HG02938 (cell line): ENCODE measurements at regions not wholly inside any gene's neighbourhood (a gene's known extent, or its start where the extent isn't known, plus 50 kb on each side); places are given as distances from the start of the nearest gene placed in this dataset.
"Not testable (repeated sequence)": the region's sequence is repeated elsewhere in the genome, so short reads cannot be mapped to it uniquely, and the experiment has no call there.

Experiments
- ATAC-seq: cut with Tn5 transposase; IDR thresholded peaks from one replicate; pipeline ENCODE4 v1.9.1; 2021; ENCODE audit warnings: mild to moderate bottlenecking, moderate library complexity; ENCODE audit not compliant: unreplicated experiment

- ATAC-seq = no peak
Observed at GRCh38 chr10:94123258-94123995, 129.7 kb downstream of the PLCE1 start.

DNA sequence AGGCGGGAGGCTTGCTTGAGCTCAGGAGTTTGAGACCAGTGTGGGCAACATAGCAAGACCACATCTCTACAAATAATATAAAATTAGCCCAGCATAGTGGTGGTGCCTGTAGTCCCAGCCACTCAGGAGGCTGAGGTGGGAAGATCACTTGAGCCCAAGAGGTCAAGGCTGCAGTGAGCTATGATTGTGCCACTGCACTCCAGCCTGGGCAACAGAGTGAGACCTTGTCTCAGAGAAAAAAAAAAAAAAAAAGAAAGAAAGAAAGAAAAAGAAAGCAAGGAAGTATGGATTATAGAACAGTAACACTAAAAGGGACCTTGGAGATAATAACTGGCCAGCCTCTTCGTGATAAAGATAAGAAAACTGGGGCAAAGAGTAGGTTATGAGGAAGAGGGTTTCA is 130.4 kb downstream of the PLCE1 start:
- not testable (repeated sequence) for ATAC-seq

DNA sequence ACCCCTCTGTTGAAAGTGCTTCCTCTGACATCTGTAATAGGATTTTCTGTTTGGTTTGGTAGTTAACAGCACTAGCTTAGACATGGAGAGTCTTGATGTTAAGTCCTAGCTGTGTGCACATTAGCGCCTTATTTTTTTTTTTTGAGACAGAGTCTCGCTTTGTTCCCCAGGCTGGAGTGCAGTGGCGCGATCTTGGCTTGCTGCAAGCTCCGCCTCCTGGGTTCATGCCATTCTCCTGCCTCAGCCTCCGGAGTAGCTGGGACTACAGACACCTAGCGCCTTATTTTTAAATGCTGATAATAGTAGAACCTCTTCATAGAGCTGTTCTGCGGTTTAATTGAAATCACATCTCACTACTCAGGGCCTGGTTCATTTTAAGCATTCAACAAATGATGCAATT is 131.5 kb downstream of the PLCE1 start:
- not testable (repeated sequence) for ATAC-seq

DNA sequence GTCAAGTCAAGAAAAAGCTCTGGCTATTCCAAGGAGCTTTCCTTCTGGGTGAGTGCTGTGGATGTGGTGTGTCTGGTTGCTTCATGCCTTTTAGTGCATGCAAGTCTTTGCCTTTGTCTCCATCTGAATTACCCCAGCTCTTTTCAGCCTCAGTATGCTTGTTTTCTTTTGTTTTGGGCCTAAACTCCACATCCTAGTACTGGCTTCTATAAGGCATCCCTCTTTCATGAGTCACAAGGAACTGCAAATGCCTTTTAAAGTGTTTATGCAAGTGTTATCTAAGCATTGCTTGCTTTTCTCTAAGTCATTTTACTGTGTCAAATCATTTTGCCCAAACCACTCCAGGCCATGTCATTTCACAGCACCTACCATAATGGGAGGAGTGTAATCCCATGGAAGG is 132.1 kb downstream of the PLCE1 start:
- no peak for ATAC-seq

GRCh38 chr10:94129393-94130130 is 135.8 kb downstream of the PLCE1 start:
- ATAC-seq = no peak

DNA sequence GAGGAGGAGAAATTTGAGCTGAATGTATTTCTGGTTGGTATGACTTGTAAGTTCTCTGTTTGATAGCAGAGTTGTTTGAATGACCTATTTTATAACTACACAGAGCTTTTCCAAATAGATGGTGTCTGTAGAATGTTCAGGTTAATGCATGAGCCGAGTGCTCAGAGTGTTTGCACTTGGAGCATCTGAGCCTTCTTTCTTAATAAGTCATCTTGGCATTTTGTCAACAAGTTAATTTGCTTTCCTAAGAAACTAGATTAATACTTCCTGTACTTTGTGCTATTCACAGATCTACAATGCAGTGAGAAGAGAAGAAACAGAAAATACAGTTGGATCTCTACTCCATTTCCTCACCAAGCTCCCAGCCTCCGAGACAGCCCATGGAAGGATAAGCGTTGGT is 138.2 kb downstream of the PLCE1 start:
- no peak for ATAC-seq

DNA sequence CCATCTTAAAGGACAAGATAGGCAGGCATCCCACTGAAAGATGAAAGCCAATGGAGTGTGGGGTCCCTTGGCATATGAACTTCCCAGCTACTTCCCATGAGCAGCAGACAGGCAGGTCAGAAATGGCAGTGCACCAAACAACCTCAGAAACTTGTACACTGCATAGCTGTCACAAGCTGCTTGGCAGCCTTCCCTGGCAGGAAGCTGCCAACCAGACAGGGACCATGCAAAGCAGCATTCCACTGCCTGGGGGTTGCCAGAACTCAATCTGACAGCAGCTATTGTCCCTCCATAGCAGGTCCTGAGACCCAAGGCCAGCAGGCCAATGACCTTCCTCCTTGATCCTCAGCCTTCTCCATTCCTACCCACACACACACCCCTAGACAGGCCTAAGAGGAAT is 139.5 kb downstream of the PLCE1 start:
- no peak for ATAC-seq

- ATAC-seq = no peak
Observed at GRCh38 chr10:94137747-94138146, 144.0 kb downstream of the PLCE1 start.

- ATAC-seq = no peak
Observed at GRCh38 chr10:94138391-94138790, 144.7 kb downstream of the PLCE1 start.

GRCh38 chr10:94143261-94143660 is 149.5 kb downstream of the PLCE1 start:
- ATAC-seq = no peak

DNA sequence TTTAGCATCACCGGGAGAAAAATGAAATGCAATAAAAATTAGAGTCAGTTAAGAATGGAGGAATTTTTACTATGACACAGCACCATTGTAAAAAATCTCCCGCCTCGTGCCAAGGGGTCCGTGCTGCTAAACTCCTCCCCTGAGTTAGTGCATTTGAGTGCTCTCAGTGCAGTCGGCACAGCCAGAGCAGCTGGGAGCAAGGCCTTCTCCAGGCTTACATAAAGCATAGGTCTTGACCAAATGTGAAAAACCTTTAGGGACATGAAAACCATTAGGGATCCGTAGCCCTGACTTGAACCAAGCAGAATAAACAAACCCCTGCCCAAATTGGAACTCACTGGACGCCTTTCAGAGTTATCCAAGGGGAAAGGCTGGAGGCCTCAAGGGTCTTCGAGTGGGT is 152.6 kb downstream of the PLCE1 start:
- no peak for ATAC-seq

DNA sequence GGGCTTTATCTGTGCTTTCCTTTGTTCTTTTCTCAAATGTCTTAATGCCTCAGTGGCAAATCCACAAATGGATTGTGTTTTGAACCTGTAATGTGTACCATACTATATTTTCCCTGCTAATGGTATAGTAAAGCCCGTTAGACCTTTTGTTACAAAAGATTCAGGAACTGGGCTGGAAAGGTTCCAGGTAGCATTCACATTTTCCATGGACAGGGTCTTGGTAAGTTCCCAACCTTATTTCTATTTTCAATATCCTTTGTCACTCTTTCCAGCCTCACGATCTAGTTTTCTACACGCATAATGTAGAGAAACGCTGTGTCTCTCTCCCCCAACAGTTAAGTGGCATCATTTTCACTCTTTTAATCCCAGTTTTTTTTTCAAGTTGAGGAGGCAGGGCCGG is 153.0 kb downstream of the PLCE1 start:
- no peak for ATAC-seq

DNA sequence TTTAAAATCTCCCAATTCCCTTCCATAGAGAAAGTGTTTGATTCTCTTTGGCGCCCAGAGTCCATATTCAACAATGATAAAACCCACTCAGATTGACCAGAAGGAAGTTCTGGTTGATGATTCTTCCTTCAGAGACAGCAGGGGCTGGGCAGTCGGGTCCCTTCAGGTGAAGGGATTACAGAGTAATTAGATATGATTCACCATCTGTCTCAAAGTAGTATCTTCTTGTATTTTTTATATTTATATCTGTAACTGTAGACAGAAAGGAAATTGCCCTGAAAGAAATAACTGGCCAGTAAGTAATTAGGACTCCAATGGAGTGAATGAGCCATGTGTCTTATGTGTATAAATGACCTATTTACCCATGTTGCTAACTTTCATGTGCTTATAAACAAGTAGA is 156.0 kb downstream of the PLCE1 start:
- no peak for ATAC-seq

- no peak for ATAC-seq
Observed at GRCh38 chr10:94150541-94151184, 156.9 kb downstream of the PLCE1 start.

DNA sequence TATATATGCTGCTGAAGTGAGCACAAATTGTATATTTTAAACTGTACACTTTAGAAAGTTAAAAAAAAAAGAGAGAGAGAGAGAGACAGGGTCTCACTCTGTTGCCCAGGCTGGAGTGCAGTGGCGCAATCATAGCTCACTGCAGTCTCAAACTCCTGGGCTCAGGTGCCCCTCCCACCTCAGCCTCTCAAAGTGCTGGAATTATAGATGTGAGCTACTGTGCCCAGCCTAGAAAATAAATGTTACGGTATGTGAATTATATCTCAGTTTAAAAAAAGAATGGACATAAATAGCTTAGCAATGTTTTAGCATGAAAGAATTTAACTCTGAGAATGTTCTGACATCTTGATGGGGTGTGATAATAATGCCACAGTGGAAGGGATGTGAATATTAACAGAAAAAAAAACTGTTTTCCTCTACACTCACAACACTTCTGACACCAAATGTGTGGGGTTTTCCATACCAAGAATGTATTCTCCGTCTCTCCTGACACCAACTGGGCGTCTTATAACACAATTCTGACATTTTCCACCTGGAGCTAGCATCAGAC is 162.1 kb downstream of the PLCE1 start:
- no peak for ATAC-seq

DNA sequence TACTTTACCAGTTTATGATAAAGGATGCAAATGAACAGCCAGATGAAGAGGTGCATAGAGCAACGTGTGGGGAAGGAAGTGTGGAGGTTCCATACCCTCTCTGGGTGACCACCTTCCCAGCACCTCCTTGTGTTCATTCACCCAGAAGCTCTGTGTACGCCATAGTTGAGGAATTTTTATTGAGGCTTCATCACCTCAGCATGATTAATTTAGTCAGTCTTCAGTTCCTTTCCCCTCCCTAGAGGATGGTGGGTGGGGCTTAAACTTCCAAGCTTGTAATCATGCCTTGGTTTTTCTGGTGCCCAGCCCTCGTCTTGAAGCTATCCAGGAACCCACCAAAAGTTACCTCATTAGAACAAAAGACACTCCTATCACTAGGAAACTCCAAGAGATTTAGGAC is 162.7 kb downstream of the PLCE1 start:
- ATAC-seq = no peak

DNA sequence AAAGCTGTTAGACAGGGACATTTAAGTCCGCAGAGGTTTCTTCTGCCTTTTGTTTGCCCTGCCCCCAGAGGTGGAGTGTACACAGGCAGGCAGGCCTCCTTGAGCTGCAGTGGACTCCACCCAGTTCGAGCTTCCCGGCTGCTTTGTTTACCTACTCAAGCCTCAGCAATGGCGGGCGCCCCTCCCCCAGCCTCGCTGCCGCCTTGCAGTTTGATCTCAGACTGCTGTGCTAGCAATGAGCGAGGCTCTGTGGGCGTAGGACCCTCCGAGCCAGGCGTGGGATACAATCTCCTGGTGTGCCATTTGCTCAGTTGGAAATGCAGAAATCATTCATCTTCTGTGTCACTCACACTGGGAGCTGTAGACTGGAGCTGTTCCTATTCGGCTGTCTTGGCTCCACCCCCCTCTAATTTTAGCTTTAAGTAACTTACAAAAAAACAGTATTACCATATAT is 171.5 kb downstream of the PLCE1 start:
- not testable (repeated sequence) for ATAC-seq

- no peak for ATAC-seq
Observed at GRCh38 chr10:94172332-94172731, 178.6 kb downstream of the PLCE1 start.

DNA sequence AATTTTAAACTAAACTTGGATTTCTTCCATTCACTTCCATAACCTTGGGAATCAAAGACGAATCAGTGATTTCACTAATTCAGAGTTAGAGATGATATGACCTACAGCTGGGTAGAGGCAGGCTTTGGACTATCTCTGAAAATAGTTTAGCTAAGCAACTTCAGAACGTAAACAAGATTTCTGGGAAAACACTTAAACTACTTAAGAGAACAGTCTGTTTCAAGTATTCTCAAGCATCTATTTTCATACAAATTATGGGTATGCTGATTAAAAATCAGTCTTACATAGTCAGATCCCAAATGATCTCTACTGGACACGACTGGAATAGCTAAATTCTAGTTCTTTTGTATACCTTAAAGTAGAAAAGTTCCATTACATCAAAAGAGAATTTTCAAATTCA is 179.9 kb downstream of the PLCE1 start:
- no peak for ATAC-seq

- no peak for ATAC-seq
Observed at GRCh38 chr10:94174838-94175237, 181.1 kb downstream of the PLCE1 start.

DNA sequence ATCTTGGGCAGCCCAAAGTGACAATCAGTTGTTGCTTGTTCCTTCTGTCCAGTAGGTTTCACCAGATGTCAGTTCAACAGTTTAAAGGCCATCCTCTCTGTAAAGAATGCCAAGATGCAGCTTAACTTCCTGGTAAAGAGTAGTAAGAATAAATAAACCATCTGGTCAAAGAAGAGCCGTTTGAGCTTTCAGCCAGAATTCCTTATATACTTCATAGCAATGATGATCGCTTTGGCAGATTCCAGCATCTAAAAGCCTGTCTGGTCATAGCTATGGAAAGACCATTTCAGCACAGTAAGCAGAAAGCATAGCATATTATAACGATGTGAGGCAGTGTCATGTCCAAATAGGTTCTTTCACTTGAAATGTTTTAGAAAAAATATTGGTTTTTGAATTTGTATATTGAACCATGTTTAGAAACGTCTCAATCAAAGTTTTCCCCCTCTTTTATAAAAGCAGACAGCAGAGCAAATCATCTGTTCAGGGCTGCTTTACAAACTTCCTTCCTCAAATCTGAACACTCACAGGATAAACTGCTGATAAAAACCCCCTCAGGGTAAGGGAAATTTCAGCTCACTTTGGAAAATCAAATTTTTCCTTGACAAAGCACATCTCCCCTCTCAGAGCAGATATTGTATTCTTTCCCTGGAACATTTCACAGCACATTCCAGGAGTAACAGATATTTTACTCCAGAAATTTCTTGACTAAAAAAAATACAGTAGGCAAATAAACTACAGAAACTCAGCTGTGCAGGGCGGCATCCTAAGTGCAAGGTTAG is 184.1 kb downstream of the NOC3L start:
- ATAC-seq = no peak
